ENCODE measurements at regions not wholly inside any gene's neighbourhood (a gene's known extent, or its start where the extent isn't known, plus 50 kb on each side); places are given as distances from the start of the nearest gene placed in this dataset.

DNA sequence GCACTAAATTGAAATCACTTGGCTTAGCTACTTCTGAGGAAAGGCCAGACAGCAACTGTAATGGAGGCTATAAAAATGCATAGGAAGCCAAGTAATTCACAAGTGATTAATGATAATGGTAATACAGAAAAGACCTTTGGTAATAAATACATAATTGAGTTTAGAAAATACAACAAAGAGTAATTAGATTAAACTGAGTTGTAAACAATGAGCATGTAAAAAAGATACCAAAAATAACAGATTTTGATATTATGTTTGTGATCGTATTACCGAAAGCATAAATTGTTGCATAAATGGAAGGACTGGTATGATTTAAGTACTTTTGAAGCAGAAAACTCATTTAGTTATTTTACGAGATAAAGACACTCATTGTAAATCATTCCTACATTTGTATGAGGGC lies 556.7 kb upstream of the TMPRSS15 start:
- TF ChIP-seq, protein P1, sequence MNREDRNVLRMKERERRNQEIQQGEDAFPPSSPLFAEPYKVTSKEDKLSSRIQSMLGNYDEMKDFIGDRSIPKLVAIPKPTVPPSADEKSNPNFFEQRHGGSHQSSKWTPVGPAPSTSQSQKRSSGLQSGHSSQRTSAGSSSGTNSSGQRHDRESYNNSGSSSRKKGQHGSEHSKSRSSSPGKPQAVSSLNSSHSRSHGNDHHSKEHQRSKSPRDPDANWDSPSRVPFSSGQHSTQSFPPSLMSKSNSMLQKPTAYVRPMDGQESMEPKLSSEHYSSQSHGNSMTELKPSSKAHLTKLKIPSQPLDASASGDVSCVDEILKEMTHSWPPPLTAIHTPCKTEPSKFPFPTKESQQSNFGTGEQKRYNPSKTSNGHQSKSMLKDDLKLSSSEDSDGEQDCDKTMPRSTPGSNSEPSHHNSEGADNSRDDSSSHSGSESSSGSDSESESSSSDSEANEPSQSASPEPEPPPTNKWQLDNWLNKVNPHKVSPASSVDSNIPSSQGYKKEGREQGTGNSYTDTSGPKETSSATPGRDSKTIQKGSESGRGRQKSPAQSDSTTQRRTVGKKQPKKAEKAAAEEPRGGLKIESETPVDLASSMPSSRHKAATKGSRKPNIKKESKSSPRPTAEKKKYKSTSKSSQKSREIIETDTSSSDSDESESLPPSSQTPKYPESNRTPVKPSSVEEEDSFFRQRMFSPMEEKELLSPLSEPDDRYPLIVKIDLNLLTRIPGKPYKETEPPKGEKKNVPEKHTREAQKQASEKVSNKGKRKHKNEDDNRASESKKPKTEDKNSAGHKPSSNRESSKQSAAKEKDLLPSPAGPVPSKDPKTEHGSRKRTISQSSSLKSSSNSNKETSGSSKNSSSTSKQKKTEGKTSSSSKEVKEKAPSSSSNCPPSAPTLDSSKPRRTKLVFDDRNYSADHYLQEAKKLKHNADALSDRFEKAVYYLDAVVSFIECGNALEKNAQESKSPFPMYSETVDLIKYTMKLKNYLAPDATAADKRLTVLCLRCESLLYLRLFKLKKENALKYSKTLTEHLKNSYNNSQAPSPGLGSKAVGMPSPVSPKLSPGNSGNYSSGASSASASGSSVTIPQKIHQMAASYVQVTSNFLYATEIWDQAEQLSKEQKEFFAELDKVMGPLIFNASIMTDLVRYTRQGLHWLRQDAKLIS (CRISPR knock-in tag; IDR thresholded peaks at IDR 0.05), result no peak
- TF ChIP-seq, protein P2, sequence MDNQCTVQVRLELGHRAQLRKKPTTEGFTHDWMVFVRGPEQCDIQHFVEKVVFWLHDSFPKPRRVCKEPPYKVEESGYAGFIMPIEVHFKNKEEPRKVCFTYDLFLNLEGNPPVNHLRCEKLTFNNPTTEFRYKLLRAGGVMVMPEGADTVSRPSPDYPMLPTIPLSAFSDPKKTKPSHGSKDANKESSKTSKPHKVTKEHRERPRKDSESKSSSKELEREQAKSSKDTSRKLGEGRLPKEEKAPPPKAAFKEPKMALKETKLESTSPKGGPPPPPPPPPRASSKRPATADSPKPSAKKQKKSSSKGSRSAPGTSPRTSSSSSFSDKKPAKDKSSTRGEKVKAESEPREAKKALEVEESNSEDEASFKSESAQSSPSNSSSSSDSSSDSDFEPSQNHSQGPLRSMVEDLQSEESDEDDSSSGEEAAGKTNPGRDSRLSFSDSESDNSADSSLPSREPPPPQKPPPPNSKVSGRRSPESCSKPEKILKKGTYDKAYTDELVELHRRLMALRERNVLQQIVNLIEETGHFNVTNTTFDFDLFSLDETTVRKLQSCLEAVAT (IDR thresholded peaks at IDR 0.05), result no peak
- TF ChIP-seq, protein P3, sequence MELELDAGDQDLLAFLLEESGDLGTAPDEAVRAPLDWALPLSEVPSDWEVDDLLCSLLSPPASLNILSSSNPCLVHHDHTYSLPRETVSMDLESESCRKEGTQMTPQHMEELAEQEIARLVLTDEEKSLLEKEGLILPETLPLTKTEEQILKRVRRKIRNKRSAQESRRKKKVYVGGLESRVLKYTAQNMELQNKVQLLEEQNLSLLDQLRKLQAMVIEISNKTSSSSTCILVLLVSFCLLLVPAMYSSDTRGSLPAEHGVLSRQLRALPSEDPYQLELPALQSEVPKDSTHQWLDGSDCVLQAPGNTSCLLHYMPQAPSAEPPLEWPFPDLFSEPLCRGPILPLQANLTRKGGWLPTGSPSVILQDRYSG (tag; conservative IDR thresholded peaks at IDR 0.05; ENCODE audit: low read depth), result no peak
- TF ChIP-seq, protein P4, sequence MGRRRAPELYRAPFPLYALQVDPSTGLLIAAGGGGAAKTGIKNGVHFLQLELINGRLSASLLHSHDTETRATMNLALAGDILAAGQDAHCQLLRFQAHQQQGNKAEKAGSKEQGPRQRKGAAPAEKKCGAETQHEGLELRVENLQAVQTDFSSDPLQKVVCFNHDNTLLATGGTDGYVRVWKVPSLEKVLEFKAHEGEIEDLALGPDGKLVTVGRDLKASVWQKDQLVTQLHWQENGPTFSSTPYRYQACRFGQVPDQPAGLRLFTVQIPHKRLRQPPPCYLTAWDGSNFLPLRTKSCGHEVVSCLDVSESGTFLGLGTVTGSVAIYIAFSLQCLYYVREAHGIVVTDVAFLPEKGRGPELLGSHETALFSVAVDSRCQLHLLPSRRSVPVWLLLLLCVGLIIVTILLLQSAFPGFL (CRISPR knock-in tag; IDR thresholded peaks at IDR 0.05), result no peak

Data from K562 (cell line).